ENCODE measurements at regions not wholly inside any gene's neighbourhood (a gene's known extent, or its start where the extent isn't known, plus 50 kb on each side); places are given as distances from the start of the nearest gene placed in this dataset.
"Not testable (repeated sequence)": the region's sequence is repeated elsewhere in the genome, so short reads cannot be mapped to it uniquely, and the experiment has no call there.

DNA sequence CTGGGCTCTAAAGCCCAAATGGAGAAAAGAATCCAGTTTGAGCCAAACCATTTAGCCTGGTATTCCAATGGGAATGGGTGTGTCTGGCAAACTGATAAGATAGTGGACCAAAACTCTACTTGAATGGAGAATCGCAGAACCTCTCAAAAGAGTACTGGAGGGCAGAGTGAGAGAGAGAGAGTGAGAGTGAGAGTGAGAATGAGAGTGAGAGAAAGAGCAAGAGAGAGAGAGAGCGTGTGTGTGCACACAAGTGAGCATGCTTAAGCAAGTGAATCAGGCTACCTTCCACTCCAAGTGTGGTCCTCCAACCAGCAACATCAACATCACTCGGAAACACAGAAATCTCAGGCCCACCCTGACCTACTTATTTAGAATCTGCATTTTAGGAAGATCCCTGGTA is 58.8 kb downstream of the UQCRFS1 start:
- H3K27ac ChIP-seq (ENCODE audit: low read depth, low read length), result no peak overlapping the region
- 62 to 83% (median 74%) methylated on average over 3 of the region's 3 CpGs for WGBS, 3 donors

DNA sequence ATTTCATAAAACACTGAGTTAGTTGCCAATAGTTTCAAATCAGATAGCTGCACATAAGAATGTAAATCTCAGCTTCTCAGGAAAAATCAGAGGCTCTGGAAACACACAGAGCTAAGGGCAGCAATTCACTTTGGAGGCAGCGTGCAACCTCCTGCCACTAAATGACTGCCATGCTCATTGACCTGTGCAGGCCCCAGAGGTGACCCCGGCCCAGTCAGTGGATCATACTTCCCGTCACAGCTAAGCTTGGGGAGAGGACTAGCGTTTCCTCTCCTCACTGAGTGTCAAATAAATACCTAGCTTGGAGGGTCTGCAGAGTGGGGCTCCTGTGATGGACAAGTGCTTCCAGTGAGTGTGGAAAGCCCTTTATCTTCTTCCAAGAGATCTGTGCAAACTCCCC is 67.2 kb downstream of the UQCRFS1 start:
- WGBS, 3 donors, result 36 to 57% (median 49%) methylated on average over 4 of the region's 4 CpGs

GRCh38 chr19:29143183-29143582 is 69.8 kb downstream of the UQCRFS1 start:
- WGBS, 3 donors, result 77 to 91% (median 90%) methylated on average over 4 of the region's 4 CpGs
- H3K27ac ChIP-seq (ENCODE audit: low read depth, low read length), result no peak overlapping the region

More for the DNA sequence above, 67.2 kb downstream of the UQCRFS1 start:
- H3K27ac ChIP-seq (ENCODE audit: low read depth, low read length), result no peak overlapping the region

DNA sequence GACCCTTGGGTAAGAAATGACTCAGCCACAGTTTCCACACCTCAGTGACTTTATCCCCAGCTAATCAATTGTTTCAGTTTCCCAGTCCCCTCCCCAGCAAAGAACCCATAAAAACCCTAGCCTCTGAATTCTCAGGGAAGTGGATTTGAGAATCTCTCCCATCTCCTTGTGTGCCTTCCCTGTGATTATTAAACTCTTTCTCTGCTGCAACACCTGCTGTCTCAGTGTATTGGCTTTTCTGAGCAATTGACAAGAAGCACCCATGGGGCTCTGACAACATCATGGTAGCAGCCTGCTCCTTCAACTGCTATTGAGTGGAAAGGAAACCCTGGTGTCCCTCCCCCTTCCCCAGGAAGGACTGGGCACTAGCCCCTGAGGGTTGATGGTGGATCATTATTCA is 73.7 kb downstream of the UQCRFS1 start:
- no peak overlapping the region for H3K27ac ChIP-seq (ENCODE audit: low read depth, low read length)

- not testable (repeated sequence) for H3K27ac ChIP-seq (ENCODE audit: low read depth, low read length)
- 62 to 75% (median 66%) methylated on average over 3 of the region's 3 CpGs for WGBS, 3 donors
Observed at GRCh38 chr19:29138206-29138605, 74.7 kb downstream of the UQCRFS1 start.

DNA sequence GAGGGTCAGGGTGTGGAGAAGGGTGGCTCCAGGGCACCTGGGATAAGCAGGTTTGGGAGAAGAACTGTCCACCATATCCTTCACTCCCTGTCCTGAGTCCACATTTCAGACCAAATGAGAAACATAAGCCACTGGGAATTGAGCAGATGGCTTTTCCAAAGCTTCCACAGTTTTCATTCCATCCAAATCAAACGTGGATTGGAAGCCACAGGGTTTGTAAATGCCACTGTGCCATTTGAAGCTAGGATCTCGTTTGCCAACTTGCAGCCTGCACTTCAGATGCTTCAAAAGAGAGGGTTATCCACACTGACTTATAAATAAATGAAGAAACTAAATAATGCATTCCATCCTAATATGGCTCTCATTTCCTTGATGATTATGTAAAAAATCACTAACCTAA is 81.5 kb downstream of the UQCRFS1 start:
- 22 to 43% (median 27%) methylated on average over 2 of the region's 2 CpGs for WGBS, 3 donors
- H3K27ac ChIP-seq (ENCODE audit: low read depth, low read length), result no peak overlapping the region

DNA sequence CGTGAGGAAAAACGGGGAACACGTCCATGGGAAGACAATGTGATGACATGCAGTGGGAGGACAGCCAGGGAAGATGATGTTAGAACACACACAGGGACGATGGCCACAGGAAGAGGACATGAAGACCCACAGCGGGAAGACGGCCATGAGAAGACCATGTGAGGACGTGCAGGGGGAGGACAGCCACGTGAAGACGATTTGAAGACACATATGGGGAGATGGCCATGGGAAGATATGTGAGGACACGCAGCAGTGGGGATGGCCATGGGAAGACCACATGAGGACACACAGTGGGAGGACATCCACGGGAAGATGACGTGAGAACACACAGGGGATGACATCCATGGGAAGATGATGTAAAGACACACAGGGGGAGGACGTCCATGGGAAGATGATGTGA is 83.8 kb downstream of the UQCRFS1 start:
- no peak overlapping the region for H3K27ac ChIP-seq (ENCODE audit: low read depth, low read length)
- WGBS, 3 donors, result 80 to 87% (median 87%) methylated on average over 13 of the region's 13 CpGs

GRCh38 chr19:29128203-29128602 is 84.7 kb downstream of the UQCRFS1 start:
- no peak overlapping the region for H3K27ac ChIP-seq (ENCODE audit: low read depth, low read length)
- 87 to 88% (median 87%) methylated on average over 8 of the region's 8 CpGs for WGBS, 3 donors

- WGBS, 3 donors, result 70 to 82% (median 81%) methylated on average over 5 of the region's 5 CpGs
- no peak overlapping the region for H3K27ac ChIP-seq (ENCODE audit: low read depth, low read length)
Observed at GRCh38 chr19:29122185-29122584, 90.8 kb downstream of the UQCRFS1 start.

DNA sequence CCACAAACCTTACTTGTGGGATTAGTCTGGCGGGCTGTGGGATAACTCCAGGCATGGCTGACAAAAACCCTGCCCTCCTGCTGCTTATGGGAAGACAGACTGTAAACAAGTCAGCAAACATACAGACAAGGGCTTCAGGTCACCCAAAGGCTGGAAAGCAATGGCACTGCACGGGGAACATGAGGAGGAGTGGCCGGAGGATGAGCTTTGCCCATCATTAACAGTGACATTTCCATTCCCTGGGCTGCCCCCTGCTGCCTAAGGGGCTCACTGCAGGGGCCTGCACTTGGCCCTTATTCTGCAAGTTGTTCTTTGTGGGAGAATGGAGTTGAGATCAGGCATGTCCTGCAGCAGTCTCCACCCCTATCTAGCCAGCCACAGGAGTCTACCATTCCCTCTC is 91.3 kb downstream of the UQCRFS1 start:
- 36 to 49% (median 39%) methylated on average over 3 of the region's 3 CpGs for WGBS, 3 donors
- H3K27ac ChIP-seq (ENCODE audit: low read depth, low read length), result no peak overlapping the region

DNA sequence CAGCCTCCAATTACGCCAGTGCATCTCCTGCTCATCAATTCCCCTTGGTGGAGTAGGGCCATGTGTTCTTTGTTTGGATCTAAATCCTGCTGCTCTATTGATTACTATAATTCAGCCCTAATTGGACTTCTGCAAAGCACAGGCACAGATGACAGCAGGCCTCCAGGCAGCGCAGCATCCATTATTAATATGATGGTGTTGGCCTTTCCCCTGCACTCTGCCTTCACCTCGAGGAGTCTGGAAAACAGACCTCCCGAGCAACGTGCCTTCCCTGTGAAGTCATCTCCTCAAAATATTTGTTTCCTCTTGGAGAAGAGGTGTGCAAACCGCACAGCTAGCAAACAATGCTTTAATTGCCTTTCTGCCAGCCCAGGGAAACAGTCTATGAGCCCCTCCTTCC is 92.5 kb downstream of the UQCRFS1 start:
- 65 to 77% (median 67%) methylated on average over 6 of the region's 6 CpGs for WGBS, 3 donors
- H3K27ac ChIP-seq (ENCODE audit: low read depth, low read length), result no peak overlapping the region

- WGBS, 3 donors, result 47 to 68% (median 68%) methylated on average over 9 of the region's 9 CpGs
Observed at GRCh38 chr19:29119590-29119989, 93.4 kb downstream of the UQCRFS1 start.

GRCh38 chr19:29118389-29118788 is 94.6 kb downstream of the UQCRFS1 start:
- H3K27ac ChIP-seq (ENCODE audit: low read depth, low read length), result no peak overlapping the region
- WGBS, 3 donors, result 35 to 42% (median 35%) methylated on average over 3 of the region's 3 CpGs

More at GRCh38 chr19:29119590-29119989, 93.4 kb downstream of the UQCRFS1 start:
- no peak overlapping the region for H3K27ac ChIP-seq (ENCODE audit: low read depth, low read length)

DNA sequence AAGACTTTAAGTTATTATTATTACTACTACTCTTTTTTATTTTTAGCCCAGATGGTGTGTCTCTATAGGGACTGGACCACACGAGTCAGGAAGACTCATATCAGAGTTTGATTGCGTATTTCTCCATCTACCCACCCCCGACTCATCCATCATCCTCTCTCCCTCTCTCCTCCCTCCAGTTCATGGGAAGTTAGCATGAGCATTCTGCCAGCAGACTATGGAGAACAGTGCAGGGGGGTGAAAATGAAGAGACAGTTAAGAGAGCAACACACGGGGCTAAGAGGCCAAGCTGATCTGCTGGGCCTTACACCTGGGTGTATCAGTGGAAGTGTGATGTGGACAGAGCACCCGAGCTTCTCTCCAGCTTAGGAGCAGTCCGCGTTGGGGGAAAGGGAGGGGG is 95.0 kb downstream of the UQCRFS1 start:
- 32 to 43% (median 36%) methylated on average over 7 of the region's 7 CpGs for WGBS, 3 donors
- no peak overlapping the region for H3K27ac ChIP-seq (ENCODE audit: low read depth, low read length)

DNA sequence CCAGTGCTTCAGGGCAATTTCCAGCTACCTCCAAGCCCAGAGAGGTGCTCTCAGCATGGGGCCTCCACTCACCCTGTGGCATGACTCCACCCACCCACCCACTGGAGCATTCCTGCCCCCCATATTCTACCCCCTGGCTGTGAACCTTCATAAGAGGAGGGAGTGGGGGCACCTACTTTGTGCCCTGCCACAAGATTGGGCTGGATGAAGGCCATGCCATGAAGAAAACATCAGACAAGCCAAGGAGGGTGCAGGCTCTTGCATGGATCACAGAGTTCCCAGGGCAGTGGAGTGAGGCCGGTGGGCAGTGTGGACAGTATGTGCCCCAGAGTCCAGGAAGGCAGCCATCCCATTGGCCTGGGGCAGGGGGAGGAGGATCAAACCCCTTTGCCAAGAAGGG is 97.8 kb downstream of the UQCRFS1 start:
- WGBS, 3 donors, result 84 to 92% methylated on average over 1 of the region's 1 CpG; no CpG with 5 or more reads in 1 of the 3 donors
- H3K27ac ChIP-seq (ENCODE audit: low read depth, low read length), result no peak overlapping the region

- WGBS, 3 donors, result 84 to 90% (median 88%) methylated on average over 5 to 9 of the region's 9 CpGs
- H3K27ac ChIP-seq (ENCODE audit: low read depth, low read length), result no peak overlapping the region
Observed at GRCh38 chr19:29113838-29114237, 99.1 kb downstream of the UQCRFS1 start.

DNA sequence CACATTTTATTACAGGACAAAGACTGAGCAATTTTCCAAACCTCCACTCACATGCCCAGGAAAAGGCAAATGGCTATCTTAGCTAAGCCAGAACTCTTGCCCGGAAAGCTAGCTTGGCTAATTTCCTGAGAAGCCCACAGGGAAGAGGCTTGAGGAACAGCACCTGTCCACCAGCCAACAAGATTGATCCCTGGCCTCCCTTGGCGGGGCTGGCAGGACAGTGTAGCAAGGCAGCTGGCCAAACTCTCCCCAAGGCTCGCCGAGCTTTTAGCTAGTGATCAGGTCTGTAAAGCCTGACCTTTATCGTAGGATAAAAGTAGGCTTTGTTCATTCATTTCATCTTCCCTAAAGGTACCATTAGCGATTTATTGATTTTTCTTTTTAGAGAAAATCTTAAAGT is 101.4 kb downstream of the UQCRFS1 start:
- WGBS, 3 donors, result 46 to 52% (median 47%) methylated on average over 6 of the region's 6 CpGs
- no peak overlapping the region for H3K27ac ChIP-seq (ENCODE audit: low read depth, low read length)

DNA sequence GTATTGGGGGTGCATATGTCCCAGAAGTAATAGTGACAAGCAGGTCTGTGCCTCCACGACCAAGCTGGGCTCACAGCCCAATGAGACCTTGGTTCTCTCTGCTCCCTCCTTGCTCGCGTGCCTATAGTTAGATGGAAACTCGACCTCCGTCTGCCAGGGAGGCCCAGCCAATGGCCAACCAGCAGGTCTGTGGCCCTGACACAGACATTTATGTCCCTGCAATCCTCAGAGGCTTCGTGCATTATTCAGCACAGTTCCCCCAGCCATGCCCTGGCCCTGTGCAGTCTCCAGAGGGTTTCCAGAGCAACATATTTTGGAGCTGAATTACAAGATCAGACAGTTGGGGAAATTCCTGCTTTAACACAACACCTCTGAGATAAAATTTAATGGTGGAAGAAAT is 105.1 kb downstream of the UQCRFS1 start:
- no peak overlapping the region for H3K27ac ChIP-seq (ENCODE audit: low read depth, low read length)
- 52 to 59% (median 56%) methylated on average over 6 of the region's 6 CpGs for WGBS, 3 donors

DNA sequence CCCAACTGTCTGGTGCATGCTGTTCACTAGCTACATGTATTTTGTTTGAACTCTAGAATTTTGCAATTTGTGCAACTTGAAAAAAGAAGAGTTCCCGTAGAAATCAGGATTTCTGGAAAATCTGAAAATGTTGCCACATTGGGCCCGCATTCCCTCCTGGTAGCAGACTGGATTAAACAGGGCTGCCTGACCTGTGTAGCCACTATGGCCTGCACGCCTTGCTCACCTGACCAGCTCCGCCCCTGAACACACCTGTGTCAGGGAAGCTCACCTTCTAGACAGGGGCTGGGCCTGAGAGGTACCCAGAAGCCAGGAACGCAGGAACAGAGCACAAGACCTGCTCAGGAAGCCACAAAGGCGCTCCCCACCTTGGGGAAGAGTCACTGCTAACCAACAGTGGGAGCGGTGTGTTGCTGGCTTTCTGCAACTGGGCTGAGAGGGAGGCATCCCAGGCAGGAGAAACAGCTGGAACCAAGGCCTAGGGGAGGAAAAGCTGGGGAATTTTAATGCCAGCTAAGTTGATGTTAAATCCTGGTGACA is 106.5 kb downstream of the UQCRFS1 start:
- WGBS, 3 donors, result 82 to 89% (median 88%) methylated on average over 7 of the region's 7 CpGs
- H3K27ac ChIP-seq (ENCODE audit: low read depth, low read length), result no peak overlapping the region

DNA sequence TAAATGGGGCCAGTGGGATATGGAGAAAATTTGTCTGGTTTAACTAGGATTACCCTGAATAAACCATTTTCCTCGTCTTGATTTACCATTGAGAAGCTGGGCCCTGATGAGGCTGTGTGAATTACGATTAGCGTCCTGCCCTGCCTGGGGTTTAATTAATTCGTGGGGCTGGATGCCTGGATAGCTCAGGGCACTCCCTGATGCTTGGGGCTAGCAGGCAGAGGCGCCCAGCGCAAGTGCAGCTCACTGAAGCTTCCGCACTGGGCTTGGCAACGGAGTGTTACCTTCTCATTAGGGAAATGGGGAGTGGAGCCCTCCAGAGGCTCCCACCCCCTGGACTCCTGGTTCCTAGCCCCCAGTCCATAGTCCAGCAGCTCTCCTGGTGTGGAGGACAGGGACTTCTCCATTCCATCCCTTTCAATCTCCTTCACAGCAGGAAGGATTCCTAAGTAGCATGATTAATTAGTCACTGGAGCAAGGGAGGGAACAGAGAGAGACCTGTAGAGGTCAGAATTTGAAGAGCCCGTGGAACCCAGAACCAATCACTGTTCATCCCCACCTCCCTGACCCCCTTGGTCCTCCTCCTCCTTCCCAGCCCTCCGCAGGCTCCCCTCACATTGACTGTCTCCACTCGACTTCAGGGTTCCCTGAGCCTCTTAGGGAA is 107.2 kb downstream of the UQCRFS1 start:
- H3K27ac ChIP-seq (ENCODE audit: low read depth, low read length), result no peak overlapping the region
- 67 to 74% (median 70%) methylated on average over 11 of the region's 11 CpGs for WGBS, 3 donors
